ENCODE measurements at regions not wholly inside any gene's neighbourhood (a gene's known extent, or its start where the extent isn't known, plus 50 kb on each side); places are given as distances from the start of the nearest gene placed in this dataset.

DNA sequence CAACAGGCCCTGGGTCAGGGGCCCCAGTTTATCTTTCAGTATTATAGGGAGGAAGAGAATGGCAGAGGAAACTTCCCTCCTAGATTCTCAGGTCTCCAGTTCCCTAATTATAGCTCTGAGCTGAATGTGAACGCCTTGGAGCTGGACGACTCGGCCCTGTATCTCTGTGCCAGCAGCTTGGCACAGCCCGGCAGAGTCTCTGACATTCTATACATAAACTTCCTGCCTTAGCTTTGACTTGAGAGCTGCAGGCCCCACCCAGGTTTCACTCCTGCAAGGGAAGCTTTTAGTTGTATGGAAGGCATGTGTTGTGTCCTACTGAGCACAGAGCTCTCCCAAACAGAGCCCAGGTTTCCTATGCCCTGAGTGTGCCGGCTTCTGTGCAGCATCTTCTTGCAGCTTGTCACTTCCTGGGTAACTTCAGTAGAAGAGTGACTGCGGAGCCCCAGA lies 205.6 kb upstream of the PRSS58 start:
- H3K27ac ChIP-seq (ENCODE audit: low read depth in 1 of 2, low read length in 2 of 2): peak overlapping the region; percentile 57 to 80
- POLR2A ChIA-PET: interaction anchor here (0.7 to 5.8 kb wide), 9 partner anchors 14 to 345 kb away, joined by 3 to 59 read pairs (median 8); no protein-coding TSS in a partner anchor

DNA sequence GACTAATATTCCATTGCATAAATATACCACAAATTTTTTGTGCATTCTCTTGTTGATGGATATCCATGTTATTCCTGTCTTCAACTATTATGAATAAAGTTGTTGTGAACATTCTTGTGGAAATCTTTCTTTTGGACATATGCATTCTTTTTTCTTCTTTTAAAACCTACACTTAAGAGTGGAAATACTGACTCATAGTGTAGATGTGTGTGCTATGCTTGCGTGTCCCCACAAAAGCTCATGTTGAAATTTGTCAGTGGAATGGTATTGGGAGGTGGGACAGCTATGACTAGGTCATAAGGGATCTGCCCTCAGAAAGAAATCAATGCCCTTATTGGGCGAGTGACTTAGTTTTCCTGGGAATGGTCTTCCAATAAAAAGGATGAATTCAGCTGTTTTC lies 203.6 kb upstream of the PRSS58 start:
- Histone ChIP-seq H3K9me3 (ENCODE audit: control insufficient read depth in 1 of 2, insufficient read depth in 1 of 2, low read length in 2 of 2) (no peaks in the 10 kb centered on the region), H3K27me3 (ENCODE audit: control insufficient read depth in 1 of 2, insufficient read depth in 2 of 2, low read length in 2 of 2) (no peaks in the 10 kb centered on the region), H3K27ac (ENCODE audit: low read depth in 1 of 2, low read length in 2 of 2) (no peak overlapping the region), H3K36me3 (ENCODE audit: insufficient read depth, low read length) (no peaks in the 10 kb centered on the region), H3K4me3 (ENCODE audit: low read length) (no peak overlapping the region), H3K4me1 (ENCODE audit: insufficient read depth, low read length) (peaks cover 49% of the 10 kb centered on the region)
- POLR2A ChIA-PET: interaction anchor here (0.7 to 5.8 kb wide), 5 partner anchors 21 to 347 kb away, joined by 3 to 59 read pairs (median 12); no protein-coding TSS in a partner anchor
- ATAC-seq (ENCODE audit: poor library complexity) (no peak), DNase-seq (no peak)
- Mint-ChIP-seq H3K27me3 (no peaks in the 10 kb centered on the region), H3K27ac (peak overlapping the region; percentile 98), H3K9me3 (no peaks in the 10 kb centered on the region), H3K4me1 (ENCODE audit: low read depth) (peaks cover 83% of the 10 kb centered on the region), H3K4me3 (peak overlapping the region; percentile 50), H3K36me3 (ENCODE audit: low read depth) (no peaks in the 10 kb centered on the region)
- CTCF ChIA-PET: interaction anchor here (7.2 kb wide), 1 partner anchor 17 kb away, joined by 46 read pairs; no protein-coding TSS in a partner anchor
- intact Hi-C loops (cut with DNase I, micrococcal nuclease): loop anchor here in 1 of 2 experiments (5.0 kb wide), 1 partner anchor 36 kb away; no protein-coding TSS in a partner anchor
- TF ChIP-seq, protein P1, sequence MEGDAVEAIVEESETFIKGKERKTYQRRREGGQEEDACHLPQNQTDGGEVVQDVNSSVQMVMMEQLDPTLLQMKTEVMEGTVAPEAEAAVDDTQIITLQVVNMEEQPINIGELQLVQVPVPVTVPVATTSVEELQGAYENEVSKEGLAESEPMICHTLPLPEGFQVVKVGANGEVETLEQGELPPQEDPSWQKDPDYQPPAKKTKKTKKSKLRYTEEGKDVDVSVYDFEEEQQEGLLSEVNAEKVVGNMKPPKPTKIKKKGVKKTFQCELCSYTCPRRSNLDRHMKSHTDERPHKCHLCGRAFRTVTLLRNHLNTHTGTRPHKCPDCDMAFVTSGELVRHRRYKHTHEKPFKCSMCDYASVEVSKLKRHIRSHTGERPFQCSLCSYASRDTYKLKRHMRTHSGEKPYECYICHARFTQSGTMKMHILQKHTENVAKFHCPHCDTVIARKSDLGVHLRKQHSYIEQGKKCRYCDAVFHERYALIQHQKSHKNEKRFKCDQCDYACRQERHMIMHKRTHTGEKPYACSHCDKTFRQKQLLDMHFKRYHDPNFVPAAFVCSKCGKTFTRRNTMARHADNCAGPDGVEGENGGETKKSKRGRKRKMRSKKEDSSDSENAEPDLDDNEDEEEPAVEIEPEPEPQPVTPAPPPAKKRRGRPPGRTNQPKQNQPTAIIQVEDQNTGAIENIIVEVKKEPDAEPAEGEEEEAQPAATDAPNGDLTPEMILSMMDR (IDR thresholded peaks at IDR 0.05): no peak

More for the DNA sequence above, 205.6 kb upstream of the PRSS58 start:
- Mint-ChIP-seq H3K4me3 (peak overlapping the region; percentile 81), H3K36me3 (ENCODE audit: low read depth) (no peaks in the 10 kb centered on the region), H3K27me3 (no peaks in the 10 kb centered on the region), H3K27ac (peak overlapping the region; percentile 98), H3K9me3 (no peaks in the 10 kb centered on the region), H3K4me1 (ENCODE audit: low read depth) (peaks cover 81% of the 10 kb centered on the region)
- Histone ChIP-seq H3K4me3 (ENCODE audit: low read length) (peak overlapping the region; percentile 49), H3K4me1 (ENCODE audit: insufficient read depth, low read length) (peaks cover 53% of the 10 kb centered on the region), H3K27me3 (ENCODE audit: control insufficient read depth in 1 of 2, insufficient read depth in 2 of 2, low read length in 2 of 2) (no peaks in the 10 kb centered on the region), H3K9me3 (ENCODE audit: control insufficient read depth in 1 of 2, insufficient read depth in 1 of 2, low read length in 2 of 2) (no peaks in the 10 kb centered on the region), H3K36me3 (ENCODE audit: insufficient read depth, low read length) (no peaks in the 10 kb centered on the region)
- DNase-seq: peak in 7 of 14 experiments; percentile 20 to 53 (median 38)
- TF ChIP-seq, protein P1 (IDR thresholded peaks at IDR 0.05): no peak
- peak; percentile 72 for ATAC-seq (ENCODE audit: poor library complexity)
- CTCF ChIA-PET: interaction anchor here (0.9 to 7.2 kb wide), 3 partner anchors 10 to 20 kb away, joined by 3 to 46 read pairs (median 6); no protein-coding TSS in a partner anchor
- intact Hi-C loops (cut with DNase I, micrococcal nuclease): loop anchor here in 1 of 2 experiments (2.0 to 5.0 kb wide), 2 partner anchors 13 to 34 kb away; no protein-coding TSS in a partner anchor

DNA sequence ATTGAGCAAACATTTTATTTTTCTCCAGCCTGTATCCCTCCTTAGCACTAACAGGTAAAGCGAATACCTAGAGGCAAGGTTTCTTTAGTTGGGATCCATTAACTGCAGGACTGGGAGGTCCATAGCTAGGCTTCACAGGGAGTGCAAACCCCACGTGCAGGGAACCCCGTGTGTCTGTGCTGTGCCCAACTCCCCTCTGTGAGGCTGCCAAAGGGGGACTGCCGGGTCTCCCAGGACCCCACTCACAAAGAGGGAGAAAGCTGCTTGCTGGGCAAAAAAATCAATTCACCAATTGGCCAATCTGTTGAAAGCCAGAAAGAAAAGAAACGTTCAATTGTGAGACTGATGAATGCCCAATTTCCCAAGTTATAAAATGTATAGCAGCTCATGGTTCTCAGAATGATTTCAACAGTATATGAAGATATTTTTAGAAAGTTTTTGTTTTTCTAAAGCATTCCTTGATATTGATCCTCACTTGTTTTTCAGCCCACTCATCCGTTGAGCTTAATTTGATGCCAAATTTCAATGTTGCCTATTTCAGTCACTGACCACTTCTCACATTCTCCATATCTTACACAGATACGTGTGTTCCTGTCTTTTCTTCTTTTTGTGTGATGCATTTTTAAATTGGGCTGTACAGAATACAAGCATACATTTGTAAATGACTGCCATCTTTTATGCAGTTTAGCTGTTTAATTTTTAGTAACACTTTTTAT lies 202.7 kb upstream of the PRSS58 start:
- H3K27ac Mint-ChIP-seq: peak overlapping the region; percentile 67
- H3K9me3 ChIP-seq (ENCODE audit: control insufficient read depth in 1 of 2, insufficient read depth in 1 of 2, low read length in 2 of 2): no peaks in the 10 kb centered on the region
- H3K4me1 Mint-ChIP-seq (ENCODE audit: low read depth): peaks cover 82% of the 10 kb centered on the region
- intact Hi-C loops (cut with DNase I, micrococcal nuclease): loop anchor here in 1 of 2 experiments (5.0 kb wide), 1 partner anchor 37 kb away; no protein-coding TSS in a partner anchor
- no peaks in the 10 kb centered on the region for H3K9me3 Mint-ChIP-seq
- peaks cover 50% of the 10 kb centered on the region for H3K4me1 ChIP-seq (ENCODE audit: insufficient read depth, low read length)
- POLR2A ChIA-PET: interaction anchor here (1.1 to 5.8 kb wide), 4 partner anchors 156 to 348 kb away, joined by 3 to 59 read pairs (median 10); no protein-coding TSS in a partner anchor
- no peak for DNase-seq
- H3K4me3 Mint-ChIP-seq: no peak overlapping the region
- no peak for ATAC-seq (ENCODE audit: poor library complexity)
- H3K27me3 ChIP-seq (ENCODE audit: control insufficient read depth in 1 of 2, insufficient read depth in 2 of 2, low read length in 2 of 2): no peaks in the 10 kb centered on the region
- CTCF ChIA-PET: interaction anchor here (0.8 to 7.2 kb wide), 2 partner anchors 18 to 74 kb away, joined by 3 to 46 read pairs; no protein-coding TSS in a partner anchor
- TF ChIP-seq, protein P1 (IDR thresholded peaks at IDR 0.05): no peak
- no peaks in the 10 kb centered on the region for H3K27me3 Mint-ChIP-seq
- no peak overlapping the region for H3K4me3 ChIP-seq (ENCODE audit: low read length)
- no peaks in the 10 kb centered on the region for H3K36me3 Mint-ChIP-seq (ENCODE audit: low read depth)
- no peak overlapping the region for H3K27ac ChIP-seq (ENCODE audit: low read depth in 1 of 2, low read length in 2 of 2)
- H3K36me3 ChIP-seq (ENCODE audit: insufficient read depth, low read length): no peaks in the 10 kb centered on the region
